ENCODE measurements at regions not wholly inside any gene's neighbourhood (a gene's known extent, or its start where the extent isn't known, plus 50 kb on each side); places are given as distances from the start of the nearest gene placed in this dataset.

- TF ChIP-seq, protein P1, sequence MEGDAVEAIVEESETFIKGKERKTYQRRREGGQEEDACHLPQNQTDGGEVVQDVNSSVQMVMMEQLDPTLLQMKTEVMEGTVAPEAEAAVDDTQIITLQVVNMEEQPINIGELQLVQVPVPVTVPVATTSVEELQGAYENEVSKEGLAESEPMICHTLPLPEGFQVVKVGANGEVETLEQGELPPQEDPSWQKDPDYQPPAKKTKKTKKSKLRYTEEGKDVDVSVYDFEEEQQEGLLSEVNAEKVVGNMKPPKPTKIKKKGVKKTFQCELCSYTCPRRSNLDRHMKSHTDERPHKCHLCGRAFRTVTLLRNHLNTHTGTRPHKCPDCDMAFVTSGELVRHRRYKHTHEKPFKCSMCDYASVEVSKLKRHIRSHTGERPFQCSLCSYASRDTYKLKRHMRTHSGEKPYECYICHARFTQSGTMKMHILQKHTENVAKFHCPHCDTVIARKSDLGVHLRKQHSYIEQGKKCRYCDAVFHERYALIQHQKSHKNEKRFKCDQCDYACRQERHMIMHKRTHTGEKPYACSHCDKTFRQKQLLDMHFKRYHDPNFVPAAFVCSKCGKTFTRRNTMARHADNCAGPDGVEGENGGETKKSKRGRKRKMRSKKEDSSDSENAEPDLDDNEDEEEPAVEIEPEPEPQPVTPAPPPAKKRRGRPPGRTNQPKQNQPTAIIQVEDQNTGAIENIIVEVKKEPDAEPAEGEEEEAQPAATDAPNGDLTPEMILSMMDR (conservative IDR thresholded peaks at IDR 0.05; ENCODE audit: low read depth, low read length): no peak
- no peak for TF ChIP-seq EZH2phosphoT487 (IDR thresholded peaks at IDR 0.05; ENCODE audit: borderline replicate concordance, low read length)
- no peak for TF ChIP-seq EZH2 (IDR thresholded peaks at IDR 0.05; ENCODE audit: low read length, unreplicated experiment)
These were observed 239.0 kb upstream of the PHYHIPL start for GRCh38 chr10:58937423-58937822.

All from PC-3 (cell line).